GM13977 (cell line): ENCODE measurements at regions not wholly inside any gene's neighbourhood (a gene's known extent, or its start where the extent isn't known, plus 50 kb on each side); places are given as distances from the start of the nearest gene placed in this dataset.

ENCODE experiments used
- DNase-seq: peaks from one replicate; pipeline ENCODE4 v3.0.0; 2012; ENCODE audit warnings: low spot score
- in situ Hi-C: fragments of 300-500 bp; cut with MboI; formaldehyde crosslinking; loops from one replicate; pipeline ENCODE4 v1.12.0; 2022; ENCODE audit warnings: low sequenced_read_pairs, low pct_unique_long_range_greater_than_20kb, mixed read lengths, inconsistent platforms; ENCODE audit not compliant: unreplicated experiment
- TF ChIP-seq, protein P1 (sequence below): IDR thresholded peaks from 2 replicates; pipeline ENCODE4 v1.5.1; 2012; ENCODE audit warnings: mild to moderate bottlenecking, control low read depth; ENCODE audit not compliant: insufficient read depth; ENCODE audit errors: extremely low read depth, missing control alignments

- in situ Hi-C loops: no loop called here
- no peak for DNase-seq
- TF ChIP-seq, protein P1, sequence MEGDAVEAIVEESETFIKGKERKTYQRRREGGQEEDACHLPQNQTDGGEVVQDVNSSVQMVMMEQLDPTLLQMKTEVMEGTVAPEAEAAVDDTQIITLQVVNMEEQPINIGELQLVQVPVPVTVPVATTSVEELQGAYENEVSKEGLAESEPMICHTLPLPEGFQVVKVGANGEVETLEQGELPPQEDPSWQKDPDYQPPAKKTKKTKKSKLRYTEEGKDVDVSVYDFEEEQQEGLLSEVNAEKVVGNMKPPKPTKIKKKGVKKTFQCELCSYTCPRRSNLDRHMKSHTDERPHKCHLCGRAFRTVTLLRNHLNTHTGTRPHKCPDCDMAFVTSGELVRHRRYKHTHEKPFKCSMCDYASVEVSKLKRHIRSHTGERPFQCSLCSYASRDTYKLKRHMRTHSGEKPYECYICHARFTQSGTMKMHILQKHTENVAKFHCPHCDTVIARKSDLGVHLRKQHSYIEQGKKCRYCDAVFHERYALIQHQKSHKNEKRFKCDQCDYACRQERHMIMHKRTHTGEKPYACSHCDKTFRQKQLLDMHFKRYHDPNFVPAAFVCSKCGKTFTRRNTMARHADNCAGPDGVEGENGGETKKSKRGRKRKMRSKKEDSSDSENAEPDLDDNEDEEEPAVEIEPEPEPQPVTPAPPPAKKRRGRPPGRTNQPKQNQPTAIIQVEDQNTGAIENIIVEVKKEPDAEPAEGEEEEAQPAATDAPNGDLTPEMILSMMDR: no peak
Measured at GRCh38 chr2:58635801-58636375, 394.8 kb upstream of the FANCL start.

- in situ Hi-C loops: no loop called here
- TF ChIP-seq, protein P1: no peak
- DNase-seq: no peak
Measured at GRCh38 chr2:58634653-58635370, 393.7 kb upstream of the FANCL start.

DNA sequence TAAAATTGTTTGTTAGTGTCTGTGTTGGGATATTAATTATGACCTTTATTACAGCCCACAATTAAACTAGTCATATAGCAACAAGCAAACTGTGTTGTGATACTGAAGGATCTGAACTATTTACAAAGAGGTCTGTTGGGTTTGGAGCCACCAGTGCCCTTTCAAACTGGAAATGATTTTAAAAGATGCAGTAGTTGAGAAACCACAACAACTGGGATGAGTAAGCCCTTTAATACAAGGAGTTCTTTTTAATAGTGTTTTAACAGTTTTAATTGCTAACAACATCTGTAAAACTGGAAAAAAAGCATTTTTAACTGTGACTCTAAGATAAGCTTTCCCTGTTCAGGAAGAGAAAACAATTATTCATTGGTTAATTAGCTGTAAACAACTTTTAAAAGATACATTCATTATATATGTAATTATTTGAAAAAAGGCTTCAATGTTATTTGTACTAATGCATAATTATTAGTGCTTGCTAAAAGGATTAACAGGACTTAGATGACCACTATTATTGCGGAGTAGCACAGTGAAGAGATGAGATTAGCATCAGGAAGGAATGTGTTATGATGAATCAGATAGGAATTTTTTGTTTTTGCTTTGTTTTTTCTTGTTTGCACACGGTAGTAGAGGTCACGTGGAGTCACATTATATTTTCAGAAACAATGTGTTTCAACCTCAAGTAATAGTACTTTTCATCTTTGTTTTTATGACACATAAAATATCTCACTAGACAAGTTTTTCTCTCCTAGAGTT, 392.7 kb upstream of the FANCL start:
- in situ Hi-C loops: no loop called here
- TF ChIP-seq, protein P1: no peak
- DNase-seq: no peak

DNA sequence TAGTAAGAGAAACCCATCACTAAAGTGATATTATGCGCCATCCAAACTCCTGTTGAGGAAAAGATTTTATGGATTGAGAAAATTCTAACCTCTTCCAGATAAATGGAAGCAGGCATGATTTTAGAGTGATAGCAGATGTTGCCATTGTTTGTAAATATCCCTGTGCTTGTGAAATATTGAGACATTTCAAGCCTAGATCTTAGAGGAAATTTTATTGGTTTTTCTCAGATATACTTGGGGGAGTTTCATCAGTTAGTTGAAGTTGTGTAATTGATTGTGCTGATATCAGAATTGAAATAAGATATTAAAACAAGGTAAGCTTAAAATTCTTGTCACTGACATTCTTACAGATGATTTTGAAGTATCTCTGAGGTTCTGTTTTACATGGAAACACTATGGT, 390.9 kb upstream of the FANCL start:
- TF ChIP-seq, protein P1: no peak
- no peak for DNase-seq
- in situ Hi-C loops: no loop called here

DNA sequence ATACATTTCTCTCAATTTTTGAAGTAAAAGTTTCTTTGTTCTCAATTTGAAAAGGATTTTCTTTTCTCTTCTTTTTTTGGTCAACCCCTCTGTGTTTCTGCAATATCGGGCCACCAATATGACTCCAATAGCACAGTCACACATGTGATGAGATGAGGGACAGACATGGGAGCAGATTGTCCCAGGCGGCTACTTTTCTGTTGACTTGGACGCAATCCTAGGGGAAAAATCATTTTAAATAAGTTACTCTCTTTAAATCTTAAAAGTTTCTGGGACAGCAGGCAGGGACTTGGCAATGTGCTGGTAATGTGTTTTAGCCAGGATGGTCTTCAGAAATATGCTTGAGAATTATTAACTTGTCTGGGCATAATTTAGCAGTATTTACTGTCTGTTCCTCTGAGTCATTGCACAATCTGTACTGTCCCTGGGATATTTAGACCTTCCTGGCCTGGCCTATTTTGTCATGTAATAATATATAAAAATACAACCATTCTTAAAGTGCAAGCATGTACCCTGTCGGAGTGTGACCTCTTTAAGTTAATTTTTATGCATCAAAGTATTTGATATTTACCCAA, 388.5 kb upstream of the FANCL start:
- TF ChIP-seq, protein P1: no peak
- DNase-seq: no peak
- in situ Hi-C loops: no loop called here

GRCh38 chr2:58620896-58621295, 379.8 kb upstream of the FANCL start:
- TF ChIP-seq, protein P1: no peak
- in situ Hi-C loops: no loop called here
- no peak for DNase-seq
